Fibroblast of lung (primary cell): ENCODE measurements at regions not wholly inside any gene's neighbourhood (a gene's known extent, or its start where the extent isn't known, plus 50 kb on each side); places are given as distances from the start of the nearest gene placed in this dataset.
"Not testable (repeated sequence)": the region's sequence is repeated elsewhere in the genome, so short reads cannot be mapped to it uniquely, and the experiment has no call there.

ENCODE experiments used
- DNase-seq, 2 donors: peaks; one replicate each; pipeline versions ENCODE4 v3.0.0 to v3.0.0-alpha.2; 2010; ENCODE audit warnings: low read depth in 2 of 2
- H2AFZ ChIP-seq: 2 replicates; pipeline ENCODE4 v1.5.1; 2012; ENCODE audit warnings: low read length, control low read depth, inconsistent platforms
- H3K27ac ChIP-seq: 2 replicates; pipeline ENCODE4 v1.5.1; 2011; ENCODE audit warnings: low read length, control low read depth; ENCODE audit not compliant: insufficient read depth
- H3K27me3 ChIP-seq: 2 replicates; pipeline ENCODE4 v1.5.1; 2011; ENCODE audit warnings: mild to moderate bottlenecking, low read length; ENCODE audit not compliant: control insufficient read depth, insufficient read depth
- H3K36me3 ChIP-seq: 2 replicates; pipeline ENCODE4 v1.5.1; 2011; ENCODE audit warnings: low read length; ENCODE audit not compliant: control insufficient read depth, insufficient read depth
- H3K4me1 ChIP-seq: 2 replicates; pipeline ENCODE4 v1.5.1; 2011; ENCODE audit warnings: low read length; ENCODE audit not compliant: control insufficient read depth, insufficient read depth; ENCODE audit errors: extremely low read depth
- H3K4me2 ChIP-seq: 2 replicates; pipeline ENCODE4 v1.5.1; 2011; ENCODE audit warnings: low read length, control low read depth; ENCODE audit not compliant: insufficient read depth; ENCODE audit errors: extremely low read depth
- H3K4me3 ChIP-seq, 4 experiments: fragments of 200-600 bp in 1 of 4; sonication (generic) in 1 of 4; replicated peaks in 1 of 4; 2 replicates each; pipeline ENCODE4 v1.5.1; 2011 to 2016; ENCODE audit warnings: low read length in 4 of 4, low read depth in 3 of 4, mild to moderate bottlenecking in 3 of 4, control low read depth in 2 of 4, inconsistent platforms in 1 of 4, mixed read lengths in 1 of 4; ENCODE audit not compliant: insufficient read depth in 1 of 4; ENCODE audit errors: control extremely low read depth in 1 of 4
- H3K79me2 ChIP-seq: 2 replicates; pipeline ENCODE4 v1.5.1; 2012; ENCODE audit warnings: mild to moderate bottlenecking, low read length, inconsistent platforms; ENCODE audit not compliant: control insufficient read depth, insufficient read depth
- H3K9ac ChIP-seq: 2 replicates; pipeline ENCODE4 v1.5.1; 2011; ENCODE audit warnings: mild to moderate bottlenecking, low read length, control low read depth; ENCODE audit not compliant: insufficient read depth
- H3K9me3 ChIP-seq: 2 replicates; pipeline ENCODE4 v1.5.1; 2012; ENCODE audit warnings: low read depth, low read length; ENCODE audit not compliant: control insufficient read depth, insufficient read depth
- H4K20me1 ChIP-seq: 2 replicates; pipeline ENCODE4 v1.5.1; 2011; ENCODE audit warnings: low read length; ENCODE audit not compliant: control insufficient read depth, insufficient read depth; ENCODE audit errors: extremely low read depth
- EZH2 ChIP-seq: IDR thresholded peaks from 2 replicates; pipeline ENCODE4 v1.5.1; 2012; ENCODE audit warnings: low read length, control low read depth, mild to moderate bottlenecking; ENCODE audit errors: missing control alignments
- TF ChIP-seq, protein P1 (sequence below), 2 donors: IDR thresholded peaks in 1 of 2; conservative IDR thresholded peaks in 1 of 2; 1 replicate in 1 of 2; 2 replicates in 1 of 2; pipeline ENCODE4 v1.5.1; 2011 to 2012; ENCODE audit warnings: low read length in 2 of 2, control low read depth in 1 of 2, inconsistent platforms in 1 of 2, low read depth in 1 of 2, mild to moderate bottlenecking in 1 of 2

DNA sequence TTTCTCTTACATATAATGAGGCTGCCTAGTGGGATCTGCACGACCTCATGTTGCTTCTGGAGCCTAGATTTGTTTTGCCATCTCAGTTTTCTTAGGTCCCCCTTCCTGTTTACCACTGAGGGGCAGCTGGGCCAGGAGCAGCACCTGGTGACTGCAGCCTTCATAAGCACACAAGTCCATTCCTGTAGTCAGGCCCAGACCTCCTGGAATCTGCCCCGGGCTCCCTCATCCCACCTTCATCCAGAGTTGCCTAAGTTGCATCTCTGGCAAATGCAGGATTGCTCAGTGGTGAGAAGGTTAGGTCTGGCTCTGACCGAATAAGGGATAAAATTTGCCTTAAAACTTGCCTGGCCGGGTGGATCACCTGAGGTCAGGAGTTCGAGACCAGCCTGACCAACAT is 117.3 kb downstream of the TNFRSF13B start:
- not testable (repeated sequence) for H3K4me2 ChIP-seq, H3K4me1 ChIP-seq, H4K20me1 ChIP-seq, H3K9ac ChIP-seq, H3K9me3 ChIP-seq, H2AFZ ChIP-seq, H3K27ac ChIP-seq, H3K4me3 ChIP-seq, DNase-seq, H3K79me2 ChIP-seq, H3K27me3 ChIP-seq, H3K36me3 ChIP-seq

DNA sequence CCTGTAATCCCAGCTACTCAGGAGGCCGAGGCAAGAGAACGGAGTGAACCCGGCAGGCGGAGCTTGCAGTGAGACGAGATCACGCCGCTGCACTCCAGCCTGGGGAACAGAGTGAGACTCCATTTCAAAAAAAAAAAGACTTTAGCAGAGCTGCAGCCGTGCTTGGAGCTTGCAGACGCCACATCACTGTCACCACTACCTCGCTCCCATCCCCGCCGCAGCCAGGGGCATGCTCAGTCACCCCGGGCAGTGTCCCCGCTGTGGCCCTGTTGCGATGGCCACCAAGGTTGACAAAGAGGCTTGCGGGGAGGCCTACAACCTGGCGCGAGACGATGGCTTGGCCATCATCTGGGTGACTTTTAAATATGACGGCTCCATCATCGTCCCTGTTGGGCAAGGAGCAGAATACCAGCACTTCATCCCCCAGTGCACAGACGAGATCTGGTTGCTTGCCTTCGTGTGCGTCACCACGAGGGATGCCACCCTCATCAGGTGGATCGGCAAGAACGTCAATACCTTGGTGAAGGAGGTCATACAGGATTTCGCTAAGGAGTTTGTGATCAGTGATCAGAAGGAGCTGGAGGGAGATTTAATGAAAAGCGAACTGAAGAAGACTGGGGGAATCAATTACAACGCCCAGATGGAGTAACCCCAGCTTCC is 118.1 kb downstream of the TNFRSF13B start:
- Histone ChIP-seq H3K4me1 (no peaks in the 10 kb centered on the region), H3K4me3 (no peak overlapping the region), H3K4me2 (no peak overlapping the region), H3K79me2 (no peaks in the 10 kb centered on the region), H3K9me3 (no peaks in the 10 kb centered on the region), H4K20me1 (no peaks in the 10 kb centered on the region), H3K27me3 (no peaks in the 10 kb centered on the region), H3K36me3 (no peaks in the 10 kb centered on the region), H3K27ac (no peak overlapping the region), H2AFZ (no peak overlapping the region), H3K9ac (no peak overlapping the region)
- no peak for DNase-seq
- TF ChIP-seq EZH2: no peak
- TF ChIP-seq, protein P1, sequence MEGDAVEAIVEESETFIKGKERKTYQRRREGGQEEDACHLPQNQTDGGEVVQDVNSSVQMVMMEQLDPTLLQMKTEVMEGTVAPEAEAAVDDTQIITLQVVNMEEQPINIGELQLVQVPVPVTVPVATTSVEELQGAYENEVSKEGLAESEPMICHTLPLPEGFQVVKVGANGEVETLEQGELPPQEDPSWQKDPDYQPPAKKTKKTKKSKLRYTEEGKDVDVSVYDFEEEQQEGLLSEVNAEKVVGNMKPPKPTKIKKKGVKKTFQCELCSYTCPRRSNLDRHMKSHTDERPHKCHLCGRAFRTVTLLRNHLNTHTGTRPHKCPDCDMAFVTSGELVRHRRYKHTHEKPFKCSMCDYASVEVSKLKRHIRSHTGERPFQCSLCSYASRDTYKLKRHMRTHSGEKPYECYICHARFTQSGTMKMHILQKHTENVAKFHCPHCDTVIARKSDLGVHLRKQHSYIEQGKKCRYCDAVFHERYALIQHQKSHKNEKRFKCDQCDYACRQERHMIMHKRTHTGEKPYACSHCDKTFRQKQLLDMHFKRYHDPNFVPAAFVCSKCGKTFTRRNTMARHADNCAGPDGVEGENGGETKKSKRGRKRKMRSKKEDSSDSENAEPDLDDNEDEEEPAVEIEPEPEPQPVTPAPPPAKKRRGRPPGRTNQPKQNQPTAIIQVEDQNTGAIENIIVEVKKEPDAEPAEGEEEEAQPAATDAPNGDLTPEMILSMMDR (conservative IDR thresholded peaks at IDR 0.05 in 1 of 2, IDR thresholded peaks at IDR 0.05 in 1 of 2; ENCODE audit: low read depth in 1 of 2, low read length in 2 of 2): no peak

DNA sequence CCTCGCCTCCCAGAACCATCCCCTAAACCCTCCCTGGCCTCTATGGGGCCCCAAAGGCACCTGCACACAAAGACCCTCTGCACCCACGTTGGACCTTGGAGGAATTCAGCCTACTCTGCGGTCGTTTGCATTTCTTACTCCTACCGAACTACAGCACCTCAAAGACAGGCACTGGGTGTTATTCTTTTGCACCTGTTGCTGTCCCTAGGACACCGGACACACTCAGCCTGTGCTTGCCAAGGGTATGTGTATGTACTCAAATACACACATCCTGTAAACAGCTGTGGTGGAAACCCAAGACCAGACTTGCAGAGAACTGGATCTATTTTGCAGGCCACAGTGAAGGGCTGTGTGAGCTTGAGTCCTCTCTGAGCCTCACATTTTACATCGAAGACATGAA is 122.1 kb downstream of the TNFRSF13B start:
- H3K27ac ChIP-seq, H3K9me3 ChIP-seq, H4K20me1 ChIP-seq, H3K4me2 ChIP-seq, H3K4me3 ChIP-seq, DNase-seq, H2AFZ ChIP-seq, H3K79me2 ChIP-seq, H3K4me1 ChIP-seq, H3K9ac ChIP-seq, H3K36me3 ChIP-seq, H3K27me3 ChIP-seq: not testable (repeated sequence)

DNA sequence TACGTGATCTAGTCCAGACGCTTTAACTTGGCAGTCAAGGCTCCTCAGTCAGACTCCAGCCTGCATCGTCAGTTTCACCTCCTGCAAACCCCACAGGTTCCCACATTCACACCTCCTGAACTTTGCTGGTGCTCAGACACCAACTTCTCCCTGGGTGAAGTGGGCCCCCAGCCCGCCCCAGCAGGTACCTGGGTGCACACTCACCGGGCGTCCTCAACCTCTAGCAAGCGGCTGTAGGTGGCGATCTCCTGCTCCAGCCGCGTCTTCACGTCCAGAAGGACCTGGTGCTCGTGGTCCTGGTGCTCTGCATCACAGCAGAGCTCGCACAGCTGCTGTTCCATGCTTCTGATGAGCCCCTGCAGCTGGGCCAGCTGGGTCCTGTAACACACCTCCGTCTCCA is 122.9 kb downstream of the TNFRSF13B start:
- not testable (repeated sequence) for H3K36me3 ChIP-seq, H3K9ac ChIP-seq, H3K4me2 ChIP-seq, H3K27ac ChIP-seq, H2AFZ ChIP-seq, H3K9me3 ChIP-seq, DNase-seq, H3K4me3 ChIP-seq, H3K27me3 ChIP-seq, H3K79me2 ChIP-seq, H3K4me1 ChIP-seq, H4K20me1 ChIP-seq

DNA sequence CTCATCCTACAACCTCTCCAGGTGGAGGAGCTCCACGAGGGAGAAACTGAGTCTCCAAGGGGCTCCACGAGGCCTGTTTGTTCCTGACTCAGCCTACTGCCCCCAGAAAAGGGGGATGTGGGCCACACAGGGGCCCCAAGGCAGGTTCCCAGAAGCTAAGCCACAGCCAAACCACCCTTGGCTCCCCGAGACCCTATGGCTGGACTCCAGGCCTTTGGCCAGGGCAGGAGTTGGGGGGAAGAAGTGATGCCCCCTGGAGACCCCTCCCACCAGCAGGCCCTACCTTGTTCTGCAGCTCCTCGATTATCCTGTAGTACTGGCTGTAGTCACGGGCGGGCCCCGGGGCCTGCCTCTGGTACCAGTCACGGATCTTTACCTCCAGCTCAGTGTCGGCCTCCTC is 126.8 kb downstream of the TNFRSF13B start:
- H4K20me1 ChIP-seq, H3K27me3 ChIP-seq, DNase-seq, H3K27ac ChIP-seq, H3K79me2 ChIP-seq, H2AFZ ChIP-seq, H3K4me1 ChIP-seq, H3K36me3 ChIP-seq, H3K4me2 ChIP-seq, H3K9ac ChIP-seq, H3K4me3 ChIP-seq, H3K9me3 ChIP-seq: not testable (repeated sequence)

DNA sequence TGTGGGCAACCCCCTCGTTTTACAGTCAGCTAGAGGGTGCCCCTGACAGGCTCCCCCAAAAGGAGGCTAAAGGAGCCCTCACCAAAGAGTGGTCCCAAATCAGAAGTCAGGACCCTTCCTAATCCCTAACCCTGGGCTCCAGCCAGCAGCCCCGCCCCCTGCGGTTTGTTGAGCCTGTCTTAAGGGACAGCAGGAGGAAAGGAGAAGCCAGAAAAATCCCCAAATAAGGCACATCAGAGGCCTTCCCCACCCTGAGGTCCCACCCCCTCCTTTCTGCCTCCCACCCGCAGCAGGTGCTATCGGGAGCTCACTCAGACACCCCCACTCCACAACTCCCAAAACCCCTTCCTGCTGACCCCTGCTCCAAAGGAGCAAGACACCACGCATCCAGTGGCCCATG is 127.2 kb downstream of the TNFRSF13B start:
- not testable (repeated sequence) for DNase-seq, H3K27me3 ChIP-seq, H3K4me3 ChIP-seq, H3K9me3 ChIP-seq, H3K4me1 ChIP-seq, H3K36me3 ChIP-seq, H2AFZ ChIP-seq, H3K9ac ChIP-seq, H4K20me1 ChIP-seq, H3K27ac ChIP-seq, H3K4me2 ChIP-seq, H3K79me2 ChIP-seq
